Embryonic facial prominence (tissue), 1 donor: ENCODE measurements at regions not wholly inside any gene's neighbourhood (a gene's known extent, or its start where the extent isn't known, plus 50 kb on each side); places are given as distances from the start of the nearest gene placed in this dataset.
"Not testable (repeated sequence)": the region's sequence is repeated elsewhere in the genome, so short reads cannot be mapped to it uniquely, and the experiment has no call there.

Source experiments
- DNase-seq: peaks from one replicate; pipeline ENCODE4 v3.0.0-alpha.2; 2016; ENCODE audit errors: extremely low spot score

DNA sequence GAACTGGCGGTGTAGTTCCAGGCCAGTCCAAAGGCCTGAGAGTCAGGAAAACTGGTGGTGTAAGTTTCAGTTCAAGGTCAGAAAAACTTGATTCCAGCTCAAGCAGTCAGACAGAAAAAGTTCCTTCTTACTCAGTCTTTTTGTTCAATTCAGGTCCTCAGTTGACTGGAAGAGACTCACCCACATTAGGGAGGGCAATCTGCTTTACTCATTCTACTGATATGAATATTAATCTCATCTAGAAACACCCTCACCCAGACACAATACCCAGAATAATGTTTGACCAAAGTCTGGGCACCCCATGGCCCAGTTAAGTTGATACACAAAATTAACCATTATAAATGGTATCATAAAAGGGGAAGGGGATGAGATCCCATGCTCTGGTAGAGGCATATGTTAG is 50.1 kb upstream of the LTA4H start:
- no peak for DNase-seq

DNA sequence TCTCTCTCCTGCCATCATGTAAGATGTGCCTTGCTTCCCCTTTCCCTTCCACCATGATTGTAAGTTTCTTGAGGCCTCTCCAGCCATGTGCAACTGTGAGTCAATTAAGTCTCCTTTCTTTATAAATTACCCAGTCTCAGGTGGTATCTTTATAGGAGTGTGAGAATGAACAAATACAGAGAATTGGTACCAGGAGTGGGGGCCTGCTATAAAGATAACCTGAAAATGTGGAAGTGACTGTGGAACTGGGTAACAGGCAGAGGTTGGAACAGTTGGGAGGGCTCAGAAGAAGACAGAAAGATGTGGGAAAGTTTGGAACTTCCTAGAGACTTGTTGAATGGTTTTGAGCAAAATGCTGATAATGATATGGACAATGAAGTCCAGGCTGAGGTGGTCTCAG is 50.8 kb upstream of the LTA4H start:
- not testable (repeated sequence) for DNase-seq

DNA sequence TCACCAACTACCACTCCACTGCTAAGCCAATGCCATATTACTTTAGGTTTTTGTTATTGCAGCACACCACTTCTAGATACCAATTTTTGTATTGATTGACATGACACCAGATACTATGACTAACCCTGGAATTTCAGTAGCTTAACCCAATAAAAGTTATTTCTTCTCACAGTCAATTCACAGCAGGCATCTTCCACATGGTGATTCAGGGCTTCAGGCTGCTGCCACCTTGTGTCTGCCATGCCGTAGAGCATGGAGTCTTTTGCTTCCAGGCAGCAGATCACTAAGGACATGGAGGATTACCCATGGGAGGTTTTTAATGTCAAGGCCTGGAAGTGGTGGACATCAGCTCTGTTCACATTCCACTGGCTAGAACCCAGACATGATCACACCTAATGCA is 56.4 kb upstream of the LTA4H start:
- DNase-seq: no peak

DNA sequence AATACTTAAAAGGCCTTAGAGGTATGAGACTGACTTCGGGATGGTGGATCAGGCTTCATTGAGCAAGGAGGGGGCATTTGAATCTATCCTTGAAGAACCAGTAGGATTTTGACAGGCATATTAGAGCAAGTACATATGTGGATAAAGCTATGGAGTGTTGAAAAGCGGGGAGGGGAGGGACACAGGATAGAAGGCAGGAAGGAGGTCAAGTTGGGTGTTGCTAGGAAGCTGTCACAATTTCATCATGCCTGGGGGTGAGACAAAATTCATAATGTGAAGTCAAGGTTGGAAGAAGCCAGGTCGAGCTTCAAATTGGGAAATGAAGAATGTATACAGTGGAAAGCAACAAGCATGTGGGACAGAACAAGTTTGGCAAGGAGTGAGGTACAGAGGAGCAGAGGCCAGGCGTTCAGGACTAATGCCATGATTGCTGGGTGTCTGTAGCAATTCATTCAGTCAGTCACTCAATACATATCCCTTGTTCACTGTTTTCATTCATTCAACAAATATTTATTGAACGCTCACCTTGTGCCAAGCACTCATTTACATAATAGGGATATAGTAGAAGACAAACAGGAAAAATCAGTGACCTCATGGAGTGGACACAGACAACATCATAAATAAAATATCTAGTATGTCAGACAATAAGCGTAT is 58.3 kb upstream of the LTA4H start:
- DNase-seq: no peak

DNA sequence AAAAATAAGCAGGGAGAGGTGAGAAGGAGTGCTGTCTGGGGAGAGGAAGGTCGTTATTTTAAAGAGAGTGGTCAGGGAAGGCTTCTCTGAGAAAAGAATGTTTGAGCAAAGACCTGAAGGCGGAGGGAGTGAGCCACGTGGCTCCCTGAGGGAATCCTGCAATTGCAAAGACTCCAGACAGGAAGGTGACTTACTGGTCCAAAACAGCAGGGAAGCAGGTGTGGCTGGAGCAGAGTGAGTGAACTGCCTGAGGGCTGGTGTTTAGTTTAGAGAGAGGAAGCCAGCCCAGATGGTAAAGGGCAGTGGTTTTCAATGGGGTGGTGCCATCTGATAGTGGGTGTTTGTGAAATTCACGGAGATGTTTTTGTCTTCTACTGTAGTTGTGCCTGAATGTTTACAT is 58.8 kb upstream of the LTA4H start:
- DNase-seq: no peak

DNA sequence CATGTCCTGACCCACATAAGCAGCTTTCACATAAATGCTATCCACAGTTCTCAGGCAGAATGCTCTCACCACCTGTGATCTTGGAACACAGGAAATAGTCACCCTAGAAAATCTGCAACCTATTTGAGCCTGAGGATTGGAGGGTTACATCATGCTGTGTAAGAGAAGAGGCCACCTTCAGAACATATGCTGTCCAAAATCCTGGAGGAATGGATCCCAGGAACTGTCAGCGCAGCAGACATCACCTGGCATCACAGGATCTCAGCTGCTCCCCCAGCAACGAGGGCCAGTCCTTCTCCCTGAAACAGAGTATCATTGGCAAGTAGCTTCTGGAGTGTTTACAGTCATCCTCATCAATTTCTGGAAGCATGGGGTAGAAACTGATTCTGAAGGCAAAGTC is 63.2 kb upstream of the LTA4H start:
- no peak for DNase-seq

DNA sequence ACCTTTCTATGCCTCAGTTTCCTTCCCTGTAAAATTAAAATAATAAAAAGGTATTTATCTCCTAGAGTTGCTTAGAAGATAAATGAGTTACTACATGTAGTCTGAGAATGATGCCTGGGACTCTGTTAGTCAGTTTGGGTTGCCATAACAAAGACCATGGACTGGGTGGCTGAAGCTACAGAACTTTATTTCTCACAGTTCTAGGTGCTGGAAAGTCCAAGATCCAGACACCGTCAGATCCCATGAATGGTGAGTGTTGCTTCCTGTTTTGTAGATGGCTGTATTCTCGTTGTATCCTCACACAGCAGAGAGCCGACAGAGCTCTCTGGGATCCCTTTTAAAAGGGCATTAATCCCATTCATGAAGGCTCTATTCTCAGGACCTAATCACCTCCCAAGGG is 64.0 kb upstream of the LTA4H start:
- no peak for DNase-seq

DNA sequence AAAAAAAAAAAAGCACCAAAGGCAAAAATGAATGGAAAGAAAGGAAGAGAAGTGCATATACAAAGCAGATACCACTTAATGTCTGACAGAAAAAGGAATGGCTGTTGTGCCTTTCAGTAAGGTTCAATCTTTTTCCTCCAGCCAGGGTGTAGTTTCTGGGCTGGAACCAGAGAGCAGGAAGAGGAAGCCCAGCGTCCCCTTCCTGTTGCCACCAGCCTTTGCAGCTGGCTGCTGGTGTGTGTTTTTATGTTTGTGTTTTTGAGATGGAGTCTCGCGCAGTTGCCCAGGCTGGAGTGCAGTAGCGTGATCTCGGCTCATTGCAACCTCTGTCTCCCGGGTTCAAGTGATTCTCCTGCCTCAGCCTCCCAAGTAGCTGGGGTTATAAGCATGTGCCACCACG is 64.6 kb upstream of the LTA4H start:
- no peak for DNase-seq

DNA sequence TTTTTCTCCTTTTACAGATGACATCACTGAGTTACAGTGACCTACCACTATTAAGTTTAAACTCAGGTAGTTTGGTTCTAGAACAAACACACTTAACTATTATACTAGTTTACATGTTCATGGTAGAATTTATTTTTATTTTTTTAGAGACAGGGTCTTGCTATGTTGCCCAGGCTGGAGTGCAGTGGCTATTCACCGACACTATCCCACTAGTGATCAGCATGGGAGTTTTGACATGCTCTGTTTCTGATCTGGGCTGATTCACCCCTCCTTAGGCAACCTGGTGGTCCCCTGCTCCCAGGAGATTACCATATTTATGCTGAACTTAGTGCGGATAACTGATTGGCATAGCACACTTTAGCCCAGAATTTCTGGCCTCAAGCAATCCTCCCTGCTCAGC is 66.4 kb upstream of the LTA4H start:
- no peak for DNase-seq

DNA sequence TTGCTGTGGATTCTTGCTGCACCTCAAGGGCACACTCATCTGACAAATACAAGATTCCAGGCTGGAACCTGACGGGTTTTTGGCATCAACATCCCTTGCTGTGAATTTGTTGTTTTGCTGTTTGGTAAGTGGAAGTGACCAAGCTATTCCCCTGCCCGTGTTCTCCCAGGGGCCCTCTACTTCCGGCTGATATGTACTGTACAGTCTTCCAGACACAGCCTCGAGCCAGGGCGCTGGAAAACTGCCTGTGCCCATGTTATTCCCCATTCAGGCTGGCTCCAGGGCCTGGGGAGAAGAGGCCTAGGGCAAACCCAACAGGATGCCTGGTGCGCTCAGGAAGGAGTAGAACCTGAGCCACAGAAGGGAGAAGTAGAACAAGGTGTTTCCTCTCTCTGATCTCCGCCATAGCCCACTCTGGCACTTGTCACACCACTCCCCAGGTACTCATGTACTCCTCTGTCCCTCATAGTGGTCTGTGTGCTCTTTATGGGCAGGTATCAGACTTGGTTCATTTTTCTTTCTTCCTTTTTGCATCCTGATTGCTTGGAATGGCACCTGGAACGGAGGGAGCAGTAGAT is 67.8 kb upstream of the LTA4H start:
- no peak for DNase-seq

DNA sequence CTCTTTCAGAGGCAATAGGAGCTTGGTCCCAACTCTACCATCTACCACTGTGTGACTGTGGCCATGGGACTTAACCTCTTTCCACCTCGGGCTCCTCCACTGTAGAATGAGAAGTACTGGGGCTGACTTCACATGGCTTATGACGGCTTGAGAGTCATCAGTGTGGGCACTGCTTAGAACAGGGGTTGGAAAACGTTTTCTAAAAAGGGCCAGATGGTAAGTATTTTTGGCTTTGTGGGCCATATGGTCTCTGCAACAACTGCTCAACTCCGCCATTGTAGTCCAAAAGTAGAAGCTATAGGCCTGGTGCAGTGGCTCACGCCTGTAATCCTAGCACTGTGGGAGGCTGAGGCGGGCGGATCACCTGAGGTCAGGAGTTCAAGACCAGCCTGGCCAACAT is 69.2 kb upstream of the LTA4H start:
- no peak for DNase-seq

DNA sequence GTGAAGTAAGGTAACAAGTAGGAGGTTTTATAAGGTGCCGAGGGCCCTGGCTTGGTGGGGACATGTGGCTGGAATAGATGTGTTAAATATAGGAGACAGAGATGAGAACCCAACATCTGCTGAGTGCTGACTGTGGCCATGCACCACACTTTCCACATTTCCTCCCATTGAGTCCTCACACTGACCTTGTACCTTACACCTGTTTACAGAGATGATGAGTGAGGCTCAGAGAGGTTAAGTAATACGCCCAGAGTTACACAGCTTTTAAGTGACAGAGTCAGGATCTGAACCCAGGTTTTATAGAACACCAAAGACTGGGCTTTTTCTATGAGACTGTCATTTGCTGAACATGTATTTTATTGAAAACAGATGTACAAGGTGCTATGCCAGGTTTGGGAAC is 70.8 kb upstream of the LTA4H start:
- DNase-seq: no peak

DNA sequence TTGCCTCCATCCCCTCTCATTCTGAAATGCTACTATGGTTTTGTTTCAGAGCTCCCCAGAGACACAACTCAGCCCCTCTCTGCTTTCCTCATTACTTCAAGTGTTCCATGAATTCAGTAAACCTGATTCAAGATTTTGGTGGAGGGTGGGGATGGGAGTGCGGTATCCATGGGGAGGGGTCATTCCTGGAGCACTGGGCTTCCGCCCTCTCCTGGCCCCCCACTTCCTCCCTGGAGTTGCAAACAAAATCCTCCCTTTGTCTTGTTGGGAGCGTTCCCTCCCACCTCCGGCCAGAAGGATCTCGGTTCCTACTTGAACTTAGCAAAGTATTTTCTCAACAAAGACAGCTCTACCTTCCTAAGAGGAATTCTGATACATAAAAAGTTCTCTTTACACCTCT is 71.8 kb upstream of the LTA4H start:
- no peak for DNase-seq

DNA sequence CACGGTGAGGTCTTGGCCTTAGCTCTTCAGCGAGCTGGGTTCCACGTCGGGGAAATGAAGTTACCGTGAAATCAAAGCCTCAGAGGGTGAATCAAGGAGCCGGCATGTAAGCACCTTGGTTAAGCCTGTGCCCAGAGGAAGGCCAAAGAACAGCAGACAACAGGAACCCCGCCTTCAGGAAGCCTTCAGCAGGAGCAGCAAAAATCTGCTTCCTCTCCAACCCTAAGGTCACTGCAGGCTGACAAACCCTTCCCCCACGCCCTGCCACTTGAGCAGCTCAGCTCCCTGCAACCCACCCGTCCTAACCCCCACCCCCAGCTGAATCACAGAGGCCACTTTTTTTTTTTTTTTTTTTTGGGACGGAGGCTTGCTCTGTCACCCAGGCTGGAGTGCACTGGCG is 72.9 kb upstream of the LTA4H start:
- DNase-seq: no peak

DNA sequence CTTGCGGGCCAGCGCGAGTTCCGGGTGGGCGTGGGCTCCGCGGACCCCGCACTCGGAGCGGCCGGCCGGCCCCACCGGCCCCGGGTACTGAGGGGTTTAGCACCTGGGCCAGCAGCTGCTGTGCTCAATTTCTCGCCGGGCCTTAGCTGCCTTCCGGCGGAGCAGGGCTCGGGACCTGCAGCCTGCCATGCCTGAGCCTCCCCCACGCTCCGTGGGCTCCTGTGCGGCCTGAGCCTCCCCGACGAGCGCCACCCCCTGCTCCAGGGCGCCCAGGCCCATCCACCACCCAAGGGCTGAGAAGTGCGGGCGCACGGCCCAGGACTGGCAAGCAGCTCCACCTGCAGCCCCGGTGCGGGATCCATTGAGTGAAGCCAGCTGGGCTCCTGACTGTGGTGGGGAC is 73.6 kb upstream of the LTA4H start:
- not testable (repeated sequence) for DNase-seq

DNA sequence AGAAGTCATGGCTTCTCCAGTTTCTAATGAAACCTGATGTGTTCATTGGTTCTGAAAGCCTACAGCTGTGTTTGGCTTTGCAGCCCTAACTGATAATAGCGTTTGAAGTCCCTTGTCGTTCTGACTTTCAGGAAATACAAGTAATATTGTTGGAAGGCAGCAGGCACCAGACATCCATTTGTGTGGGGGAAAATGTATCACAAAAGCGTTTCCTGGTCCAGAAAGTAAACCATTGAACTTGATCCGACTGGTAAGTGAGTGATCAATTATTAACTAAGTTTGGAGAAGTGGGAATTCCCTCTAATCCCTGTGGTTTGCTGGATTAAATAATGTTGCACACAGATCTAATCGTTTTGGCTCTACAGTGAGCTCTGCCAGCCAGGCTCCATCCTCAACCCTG is 77.3 kb upstream of the LTA4H start:
- DNase-seq: no peak

DNA sequence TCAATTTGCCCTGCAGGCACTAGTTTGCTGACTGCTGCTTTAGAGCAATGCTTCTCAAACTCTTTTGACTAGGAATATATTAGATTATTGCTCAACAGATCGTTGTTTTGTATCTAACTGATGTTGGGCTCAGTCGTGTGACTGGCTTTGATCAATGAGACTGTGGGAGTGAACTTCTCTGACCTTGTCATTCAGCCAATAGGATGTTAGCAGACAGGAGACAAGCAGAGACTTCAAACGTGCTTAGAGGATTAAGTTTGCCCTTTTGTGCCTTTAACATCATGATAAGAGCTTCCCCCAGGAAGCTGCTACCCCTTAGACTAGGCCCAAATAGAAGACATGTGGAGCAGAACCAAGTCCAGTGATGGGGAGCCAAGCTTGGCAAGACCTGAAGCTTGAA is 76.7 kb upstream of the ELK3 start:
- no peak for DNase-seq

DNA sequence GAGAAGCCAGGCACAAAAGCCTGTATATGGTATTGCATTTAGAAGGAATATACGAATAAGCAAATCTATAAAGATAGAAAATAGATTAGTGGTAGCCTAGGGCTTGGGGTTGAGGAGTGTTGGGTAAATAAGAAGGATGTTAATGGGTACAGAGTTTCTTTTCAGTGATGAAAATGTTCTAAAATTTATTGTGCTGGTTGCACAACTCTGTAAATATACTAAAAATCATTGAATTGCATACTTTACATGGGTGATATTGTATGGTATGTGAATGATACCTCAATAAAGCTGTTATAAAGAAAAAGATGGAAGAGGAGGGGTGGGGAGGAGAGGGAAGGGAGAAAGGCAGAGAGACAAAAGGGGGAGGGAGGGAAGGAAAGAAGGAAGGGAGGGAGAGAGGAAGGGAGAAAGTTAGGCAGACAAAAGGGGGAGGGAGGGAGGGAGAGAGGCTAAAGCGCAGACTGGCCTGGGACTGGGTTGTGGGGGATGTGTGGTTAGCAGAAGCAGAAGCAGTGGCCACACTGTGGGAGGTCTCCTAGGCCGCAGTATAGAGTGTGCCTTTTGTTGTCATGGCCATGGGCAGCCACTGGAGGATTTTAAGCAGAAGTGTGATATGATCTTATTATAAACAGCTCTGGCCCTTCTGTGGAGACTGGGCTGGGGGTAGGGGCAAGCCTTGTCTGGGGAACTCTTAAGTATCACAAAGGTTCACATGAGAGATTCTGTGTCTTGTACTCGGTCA is 73.6 kb upstream of the ELK3 start:
- no peak for DNase-seq

DNA sequence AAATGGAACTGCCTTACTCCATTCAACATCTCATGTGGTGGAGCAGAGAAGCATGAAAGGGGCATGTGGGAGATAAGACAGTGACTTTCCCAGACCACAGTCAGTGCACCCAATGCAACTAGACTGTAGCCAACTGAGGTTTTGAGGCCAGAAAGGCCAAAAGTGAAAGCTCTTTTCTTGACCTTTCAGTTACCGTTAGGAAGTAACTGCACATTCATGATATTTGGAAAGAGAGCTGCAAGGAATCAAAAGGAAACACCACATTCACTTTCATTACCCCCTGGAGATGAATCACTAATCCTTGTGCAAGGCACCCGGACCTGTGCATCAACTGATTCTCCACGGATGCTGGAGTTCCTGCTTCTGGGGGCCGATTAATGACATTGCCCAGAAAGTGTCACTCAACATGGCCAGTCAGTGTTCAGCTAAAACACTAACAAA is 72.9 kb upstream of the ELK3 start:
- DNase-seq: no peak

DNA sequence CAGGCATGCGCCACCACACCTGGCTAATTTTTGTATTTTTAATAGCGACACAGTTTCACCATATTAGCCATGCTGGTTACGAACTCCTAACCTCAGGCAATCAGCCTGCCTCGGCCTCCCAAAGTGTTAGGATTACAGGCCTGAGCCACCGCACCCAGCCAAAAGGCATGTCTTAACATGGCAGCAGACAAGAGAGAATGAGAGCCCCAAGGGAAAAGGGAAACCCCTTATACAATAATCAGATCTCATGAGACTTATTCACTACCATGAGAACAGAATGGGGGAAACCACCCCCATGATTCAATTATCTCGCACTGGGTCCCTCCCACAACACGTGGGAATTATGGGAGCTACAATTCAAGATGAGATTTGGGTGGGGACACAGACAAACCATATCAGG is 65.9 kb upstream of the ELK3 start:
- DNase-seq: not testable (repeated sequence)

DNA sequence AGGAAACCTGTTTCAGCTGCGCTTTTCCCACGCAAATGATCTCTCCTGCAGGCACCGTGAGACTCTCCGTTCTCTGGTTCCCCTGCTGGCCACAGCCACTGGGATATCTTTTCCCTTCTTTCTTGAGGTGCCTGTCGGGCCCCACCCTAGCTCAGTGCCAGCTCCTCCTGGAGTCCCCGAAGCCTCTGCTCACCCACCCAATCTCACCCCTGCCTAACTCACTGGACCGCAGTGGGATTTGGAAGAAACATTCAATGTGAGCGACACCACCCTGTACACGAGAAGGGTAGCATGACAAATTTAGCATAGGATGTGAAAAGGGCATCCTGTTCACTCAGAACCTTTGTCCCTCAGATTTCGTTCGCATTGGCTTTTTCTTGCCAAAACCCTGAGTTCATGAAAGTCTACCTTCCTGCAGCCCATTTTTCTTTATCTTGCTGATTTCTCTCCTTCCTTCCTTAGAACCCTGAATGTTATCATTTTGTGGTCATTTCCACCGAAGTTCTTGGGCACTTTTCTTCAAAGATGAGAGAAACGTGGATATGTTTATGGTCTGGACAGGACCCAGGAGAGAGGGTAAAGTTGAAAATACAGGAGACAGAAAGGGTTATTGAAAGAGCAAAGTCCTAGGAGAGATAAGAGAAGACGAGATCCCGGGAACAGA is 63.6 kb upstream of the ELK3 start:
- DNase-seq: no peak

DNA sequence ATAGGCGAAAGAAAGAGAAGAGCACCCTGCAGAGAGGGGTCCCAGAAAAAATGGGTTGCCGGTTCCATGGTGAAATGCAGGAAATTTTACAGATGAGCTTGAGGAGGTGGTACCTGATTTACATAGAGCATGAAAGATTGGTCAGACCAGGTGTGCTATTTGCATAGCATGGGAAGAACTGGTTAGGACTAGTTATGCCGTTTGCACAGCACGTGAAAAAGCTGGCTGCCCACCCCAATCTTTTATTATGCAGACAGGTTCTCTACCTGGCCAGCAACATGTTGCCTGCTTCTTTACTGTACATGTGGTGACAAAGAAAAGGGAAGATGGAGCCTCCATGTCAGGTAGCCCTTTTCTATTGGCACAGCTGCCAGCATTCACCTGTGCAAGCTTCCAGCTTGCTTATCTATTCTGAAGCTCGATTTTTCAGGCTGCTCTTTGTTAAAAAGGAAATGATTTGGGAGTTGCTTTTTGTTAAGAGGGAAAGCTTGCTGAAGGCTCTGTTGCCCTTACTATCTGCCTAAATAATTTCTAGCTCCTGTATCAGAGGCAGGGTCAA is 62.9 kb upstream of the ELK3 start:
- DNase-seq: no peak

DNA sequence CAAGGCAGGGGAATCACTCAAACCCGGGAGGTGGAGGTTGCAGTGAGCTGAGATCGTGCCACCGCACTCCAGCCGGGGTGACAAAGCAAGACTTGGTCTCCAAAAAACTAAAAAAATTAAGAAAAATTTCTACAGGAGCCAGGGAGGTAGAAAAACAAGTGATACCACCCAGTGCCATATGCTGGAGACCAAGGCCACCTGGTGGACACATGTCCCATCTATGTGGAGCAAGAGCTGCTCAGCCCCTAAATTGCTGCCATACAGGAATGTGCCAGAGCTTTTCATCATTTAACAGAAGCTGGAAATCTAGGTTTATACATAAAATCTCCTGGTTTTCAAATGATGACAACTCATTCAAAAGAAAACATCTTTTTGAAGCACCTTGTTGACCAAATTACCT is 61.4 kb upstream of the ELK3 start:
- no peak for DNase-seq
